Activated CD4-positive, alpha-beta T cell treated with anti-CD3 and anti-CD28 coated beads for 36 hours (primary cell): ENCODE measurements at regions not wholly inside any gene's neighbourhood (a gene's known extent, or its start where the extent isn't known, plus 50 kb on each side); places are given as distances from the start of the nearest gene placed in this dataset.

ENCODE experiments used
- ATAC-seq: fragments of 200-7000 bp; cut with Tn5 transposase; one replicate; pipeline ENCODE4 v1.10.0; 2021; ENCODE audit warnings: mild to moderate bottlenecking, moderate library complexity
- CTCF ChIA-PET: fragments of 350-600 bp; sonication (Branson Sonifier 250); formaldehyde crosslinking; loops from one replicate; lab custom pipeline; 2021; ENCODE audit warnings: antibody characterized with exemption; lab: Charles Lee
- POLR2A ChIA-PET: fragments of 350-600 bp; sonication (Branson Sonifier 250); formaldehyde crosslinking; loops from one replicate; lab custom pipeline; 2021; ENCODE audit warnings: antibody characterized with exemption, inconsistent platforms; lab: Charles Lee
- DNase-seq: peaks from one replicate; pipeline ENCODE4 v3.0.0-alpha.2; 2020
- H3K27ac Mint-ChIP-seq: one replicate; pipeline ENCODE4 v1.8.0; 2021; ENCODE audit warnings: mixed read lengths
- H3K27me3 Mint-ChIP-seq: one replicate; pipeline ENCODE4 v1.8.0; 2021; ENCODE audit warnings: mixed read lengths
- H3K36me3 Mint-ChIP-seq: one replicate; pipeline ENCODE4 v1.8.0; 2021; ENCODE audit warnings: low read depth, mixed read lengths
- H3K4me1 Mint-ChIP-seq: one replicate; pipeline ENCODE4 v1.8.0; 2021; ENCODE audit warnings: mixed read lengths
- H3K4me3 Mint-ChIP-seq: one replicate; pipeline ENCODE4 v1.8.0; 2021; ENCODE audit warnings: mild to moderate bottlenecking, moderate library complexity, mixed read lengths
- H3K9me3 Mint-ChIP-seq: one replicate; pipeline ENCODE4 v1.8.0; 2021; ENCODE audit warnings: low read depth, mixed read lengths
- intact Hi-C, 2 experiments: fragments of 100-400 bp; cut with DNase I in 1 of 2; cut with micrococcal nuclease in 1 of 2; formaldehyde crosslinking; loops; one replicate each; pipeline versions ENCODE4 v1.14.2 to v1.15.1; 2022 to 2024; cut with DNase I, micrococcal nuclease

DNA sequence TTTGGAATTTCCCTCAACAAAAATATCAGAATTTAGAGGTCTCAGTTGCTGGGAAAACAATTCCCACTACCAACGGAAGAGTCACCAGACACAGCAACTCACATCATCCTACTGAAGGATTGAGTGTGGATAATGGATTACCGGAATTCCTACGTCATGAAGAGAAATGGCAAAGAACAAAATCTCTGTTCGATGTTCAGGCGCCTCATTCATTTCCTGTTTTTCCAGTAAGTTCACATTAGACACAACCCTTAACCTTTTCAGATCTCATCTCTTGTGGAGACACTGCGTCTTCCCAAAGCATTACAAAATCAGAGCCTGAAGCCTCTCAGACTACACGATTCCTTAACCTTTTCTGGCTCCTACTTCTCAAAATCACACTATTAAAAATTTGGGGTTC lies 58.5 kb upstream of the CPEB2 start:
- intact Hi-C loops: no loop called here
- ATAC-seq: no peak
- no peak overlapping the region for H3K27ac Mint-ChIP-seq
- CTCF ChIA-PET: no interaction called here
- no peak overlapping the region for H3K4me3 Mint-ChIP-seq
- H3K9me3 Mint-ChIP-seq: no peaks in the 10 kb centered on the region
- no peak for DNase-seq
- H3K4me1 Mint-ChIP-seq: no peaks in the 10 kb centered on the region
- H3K36me3 Mint-ChIP-seq: no peaks in the 10 kb centered on the region
- peaks cover 23% of the 10 kb centered on the region for H3K27me3 Mint-ChIP-seq
- POLR2A ChIA-PET: no interaction called here

DNA sequence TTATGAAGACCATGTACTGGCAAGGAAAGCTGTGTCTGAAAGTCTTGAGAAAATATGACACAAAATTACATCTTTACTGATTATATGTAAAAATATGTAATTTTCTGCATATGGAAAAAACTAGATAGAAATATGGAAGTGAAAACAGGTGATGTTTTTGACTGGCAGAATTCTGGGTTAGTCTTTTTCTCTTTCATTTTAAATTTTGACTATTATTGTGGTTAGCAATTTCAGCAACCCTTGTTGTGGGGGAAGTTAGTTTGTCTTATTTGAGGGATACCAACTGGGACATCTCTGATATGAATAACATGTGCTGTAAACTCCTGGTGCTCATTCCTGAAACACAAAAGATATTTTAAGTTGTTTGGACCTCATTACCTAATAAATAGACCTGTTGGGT lies 49.9 kb upstream of the CPEB2 start:
- intact Hi-C loops: no loop called here
- ChIA-PET CTCF (no interaction called here), POLR2A (no interaction called here)
- DNase-seq (no peak), ATAC-seq (no peak)
- no peaks in the 10 kb centered on the region for H3K9me3 Mint-ChIP-seq
- no peaks in the 10 kb centered on the region for H3K4me1 Mint-ChIP-seq
- H3K27ac Mint-ChIP-seq: no peak overlapping the region
- peaks cover 21% of the 10 kb centered on the region for H3K27me3 Mint-ChIP-seq
- H3K4me3 Mint-ChIP-seq: no peak overlapping the region
- H3K36me3 Mint-ChIP-seq: no peaks in the 10 kb centered on the region
